NB4 (cell line): ENCODE measurements at regions not wholly inside any gene's neighbourhood (a gene's known extent, or its start where the extent isn't known, plus 50 kb on each side); places are given as distances from the start of the nearest gene placed in this dataset.

ENCODE experiments used
- CTCF ChIP-seq: IDR thresholded peaks from one replicate; pipeline ENCODE4 v1.5.1; 2012; ENCODE audit warnings: low read depth, low read length
- POLR2A ChIP-seq: IDR thresholded peaks from 2 replicates; pipeline ENCODE4 v1.6.1; 2011; ENCODE audit warnings: mild to moderate bottlenecking; ENCODE audit not compliant: insufficient read length; ENCODE audit errors: extremely low read depth

- TF ChIP-seq CTCF (no peak), POLR2A (no peak)
These were observed 463.9 kb upstream of the CXADR start for GRCh38 chr21:17048974-17049373.
